HG02970 (cell line): ENCODE measurements at regions not wholly inside any gene's neighbourhood (a gene's known extent, or its start where the extent isn't known, plus 50 kb on each side); places are given as distances from the start of the nearest gene placed in this dataset.
A peak's percentile ranks its signal among the peaks of the same experiment; 100 is the strongest.

ENCODE experiments used
- ATAC-seq: cut with Tn5 transposase; IDR thresholded peaks from one replicate; pipeline ENCODE4 v1.9.1; 2021; ENCODE audit warnings: mild to moderate bottlenecking, moderate library complexity, moderate number of reproducible peaks; ENCODE audit not compliant: unreplicated experiment, low FRiP score

GRCh38 chr2:180128861-180129260, 121.8 kb upstream of the CWC22 start:
- no peak for ATAC-seq

- ATAC-seq = peak; percentile 60
Observed at GRCh38 chr2:180125245-180125962, 118.3 kb upstream of the CWC22 start.

- ATAC-seq = no peak
Observed at GRCh38 chr2:180124273-180125139, 117.4 kb upstream of the CWC22 start.

DNA sequence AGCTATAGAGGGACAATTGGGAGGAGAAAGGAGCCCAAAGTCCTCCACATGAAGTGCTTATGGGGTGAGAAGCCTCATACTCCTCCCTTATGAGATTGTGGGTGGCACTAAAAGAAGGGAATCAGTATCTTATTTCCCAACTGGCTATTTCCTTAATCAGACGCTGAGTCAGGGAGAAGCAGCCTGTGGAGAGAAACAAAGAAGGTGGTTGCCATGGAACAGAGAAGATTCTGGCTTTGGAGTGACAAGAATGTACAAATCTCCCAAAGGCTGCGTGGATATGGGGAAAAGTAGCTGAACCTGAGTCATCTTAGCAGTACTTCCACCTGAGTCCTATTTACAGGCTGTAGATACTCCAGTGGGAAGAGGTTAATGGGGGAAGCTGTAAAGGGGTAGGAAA, 115.8 kb upstream of the CWC22 start:
- ATAC-seq = no peak

- no peak for ATAC-seq
Observed at GRCh38 chr2:180115675-180116074, 108.6 kb upstream of the CWC22 start.

GRCh38 chr2:180115269-180115668, 108.2 kb upstream of the CWC22 start:
- no peak for ATAC-seq

GRCh38 chr2:180111901-180112300, 104.8 kb upstream of the CWC22 start:
- ATAC-seq = no peak

DNA sequence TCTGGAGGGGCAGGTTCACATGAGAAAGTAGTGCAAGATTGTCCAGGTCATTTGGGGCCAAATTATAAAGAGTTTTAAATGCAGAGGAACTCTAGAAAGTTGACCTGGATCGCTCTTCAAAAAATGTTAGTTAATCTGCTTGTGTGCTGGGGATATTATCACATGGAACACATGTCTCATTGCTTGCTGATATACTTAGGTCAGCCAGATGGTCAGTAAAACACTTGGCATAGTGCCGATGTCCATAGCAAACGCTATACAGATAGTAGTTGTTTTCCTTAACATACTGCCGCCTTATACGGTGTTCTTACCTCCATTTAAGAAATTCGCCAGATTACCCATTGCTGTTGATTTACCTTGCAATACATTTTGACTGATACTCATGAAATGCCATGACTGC, 103.4 kb upstream of the CWC22 start:
- ATAC-seq = no peak

- no peak for ATAC-seq
Observed at GRCh38 chr2:180101846-180102245, 94.7 kb upstream of the CWC22 start.

DNA sequence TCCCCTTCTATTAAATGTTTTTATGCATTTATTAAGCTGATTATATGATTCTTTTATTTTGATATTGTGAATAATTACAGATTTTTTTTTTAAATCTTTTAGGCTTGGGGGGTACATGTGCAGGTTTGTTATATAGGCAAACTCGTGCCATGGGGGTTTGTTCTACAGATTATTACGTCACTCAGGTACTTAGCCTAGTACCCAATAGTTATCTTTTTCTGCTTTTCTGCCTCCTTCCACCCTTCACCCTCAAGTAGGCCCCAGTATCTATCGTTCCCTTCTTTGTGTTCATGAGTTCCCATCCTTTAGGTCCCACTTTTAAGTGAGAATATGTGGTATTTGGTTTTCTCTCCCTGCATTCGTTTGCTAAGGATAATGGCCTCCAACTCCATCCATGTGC, 92.2 kb upstream of the CWC22 start:
- ATAC-seq = no peak

- ATAC-seq = no peak
Observed at GRCh38 chr2:180085144-180085543, 78.0 kb upstream of the CWC22 start.

- no peak for ATAC-seq
Observed at GRCh38 chr2:180077295-180077906, 70.3 kb upstream of the CWC22 start.

DNA sequence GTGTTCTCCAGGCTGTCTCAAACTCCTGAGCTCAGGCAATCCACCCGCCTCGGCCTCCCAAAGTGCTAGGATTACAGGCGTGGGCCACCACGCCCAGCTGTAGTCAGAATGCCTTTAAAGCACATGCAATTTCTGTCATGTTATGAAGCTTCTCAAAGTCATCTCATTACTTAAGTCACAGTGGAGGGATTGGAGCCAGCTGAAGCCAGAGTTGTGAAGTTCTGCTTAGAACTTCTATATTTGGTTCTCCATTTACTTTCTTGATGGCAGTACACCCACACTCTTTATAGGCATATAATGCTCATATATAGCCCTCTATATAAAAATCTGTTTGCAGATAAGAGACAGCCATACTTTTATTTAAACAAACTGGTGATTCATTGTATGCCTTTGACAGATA, 68.8 kb upstream of the CWC22 start:
- ATAC-seq = no peak

GRCh38 chr2:180071797-180072196, 64.7 kb upstream of the CWC22 start:
- no peak for ATAC-seq

GRCh38 chr2:180063494-180064092, 56.5 kb upstream of the CWC22 start:
- ATAC-seq = no peak

DNA sequence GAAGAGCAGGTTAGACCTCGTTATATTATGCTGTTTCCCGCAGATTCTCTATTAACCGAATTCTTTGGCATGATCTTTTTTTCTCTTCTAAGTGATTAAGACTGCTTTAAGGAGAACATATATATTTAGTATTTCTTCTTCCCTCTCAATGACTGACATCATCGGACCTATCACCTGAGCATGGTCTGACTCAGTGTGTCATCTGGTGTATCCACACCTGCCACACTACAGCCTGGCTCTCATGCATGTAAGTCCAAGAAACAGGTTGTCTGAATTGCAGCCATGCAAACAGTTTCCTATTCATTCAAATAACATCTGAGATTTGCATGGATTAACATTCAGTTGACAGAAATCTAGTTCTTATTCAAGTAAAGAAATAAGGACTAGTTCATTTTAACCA, 55.1 kb upstream of the CWC22 start:
- no peak for ATAC-seq

DNA sequence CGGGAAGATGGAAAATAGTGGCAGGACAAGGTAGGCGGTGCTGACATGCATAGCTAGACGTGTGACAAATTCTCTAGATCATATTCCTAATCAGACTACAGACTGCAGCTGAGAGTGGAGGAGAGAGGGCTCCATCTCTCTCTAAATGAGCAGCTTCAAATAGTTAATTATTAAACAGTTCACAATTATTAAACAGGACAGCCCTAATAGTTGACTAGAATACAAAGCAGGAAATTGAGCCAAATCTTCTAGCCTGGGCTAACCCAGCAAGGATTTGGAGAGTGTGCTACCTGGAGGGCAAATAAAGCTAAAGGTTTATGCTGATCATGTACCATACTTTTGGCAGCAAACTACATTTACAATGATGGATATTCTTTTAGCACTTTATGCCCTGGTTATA, 54.4 kb upstream of the CWC22 start:
- ATAC-seq = no peak

DNA sequence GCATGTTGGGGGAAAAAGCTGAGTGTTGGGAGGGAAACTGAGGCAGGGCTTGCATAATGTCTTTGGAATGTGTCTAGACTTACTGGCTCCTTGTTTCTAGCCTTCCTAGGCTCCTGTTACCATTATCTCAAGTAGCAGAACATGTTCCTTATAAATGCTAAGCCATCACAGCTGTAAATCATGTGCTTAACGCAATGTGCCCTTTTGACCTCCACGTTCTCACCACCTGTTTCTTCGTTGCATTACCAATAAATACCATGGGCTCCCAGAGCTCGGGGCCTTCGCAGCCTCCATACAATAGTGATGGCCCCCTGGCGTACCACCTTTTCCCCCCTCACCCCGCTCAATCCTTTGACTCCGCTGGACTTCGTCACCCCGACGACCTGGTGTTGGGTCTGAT, 54.0 kb upstream of the CWC22 start:
- ATAC-seq = no peak

- no peak for ATAC-seq
Observed at GRCh38 chr2:180058993-180059392, 51.9 kb upstream of the CWC22 start.

DNA sequence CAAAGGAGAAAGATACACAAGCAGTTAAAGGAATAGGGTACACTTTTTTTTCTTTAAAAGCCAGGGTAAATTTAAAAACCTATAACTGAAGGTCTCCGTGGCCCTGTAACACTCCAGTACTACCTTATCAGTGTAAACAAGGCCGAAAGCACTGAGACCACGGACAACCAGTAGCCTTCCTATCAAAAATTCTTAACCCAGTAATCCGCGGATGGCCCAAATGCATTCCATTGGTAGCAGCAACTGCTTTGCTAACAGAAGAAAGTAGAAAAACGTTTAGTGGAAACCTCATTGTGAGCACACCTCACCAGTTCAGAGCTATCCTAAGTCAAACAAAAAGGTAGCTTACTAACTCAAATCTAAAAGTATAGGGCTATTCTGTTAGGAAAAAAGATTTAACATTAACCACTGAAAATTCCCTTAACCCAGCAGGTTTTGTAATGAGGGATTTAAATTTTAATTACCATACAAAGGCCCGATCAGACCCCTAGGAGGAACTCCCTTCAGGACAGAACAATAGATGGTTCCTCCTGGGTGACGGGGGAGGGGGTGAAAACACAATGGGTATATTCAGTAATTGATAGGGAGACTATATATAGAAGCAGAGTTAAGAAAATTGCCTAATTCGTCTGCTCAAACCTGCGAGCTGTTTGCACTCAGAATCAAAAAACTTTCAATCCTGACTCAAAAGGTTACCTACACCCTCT, 50.8 kb upstream of the CWC22 start:
- no peak for ATAC-seq
